Fibroblast of lung (primary cell): ENCODE measurements at regions not wholly inside any gene's neighbourhood (a gene's known extent, or its start where the extent isn't known, plus 50 kb on each side); places are given as distances from the start of the nearest gene placed in this dataset.

Experiments used
- DNase-seq, 2 donors: peaks; one replicate each; pipeline versions ENCODE4 v3.0.0 to v3.0.0-alpha.2; 2010; ENCODE audit warnings: low read depth in 2 of 2
- H2AFZ ChIP-seq: 2 replicates; pipeline ENCODE4 v1.5.1; 2012; ENCODE audit warnings: low read length, control low read depth, inconsistent platforms
- H3K27ac ChIP-seq: 2 replicates; pipeline ENCODE4 v1.5.1; 2011; ENCODE audit warnings: low read length, control low read depth; ENCODE audit not compliant: insufficient read depth
- H3K27me3 ChIP-seq: 2 replicates; pipeline ENCODE4 v1.5.1; 2011; ENCODE audit warnings: mild to moderate bottlenecking, low read length; ENCODE audit not compliant: control insufficient read depth, insufficient read depth
- H3K36me3 ChIP-seq: 2 replicates; pipeline ENCODE4 v1.5.1; 2011; ENCODE audit warnings: low read length; ENCODE audit not compliant: control insufficient read depth, insufficient read depth
- H3K4me1 ChIP-seq: 2 replicates; pipeline ENCODE4 v1.5.1; 2011; ENCODE audit warnings: low read length; ENCODE audit not compliant: control insufficient read depth, insufficient read depth; ENCODE audit errors: extremely low read depth
- H3K4me2 ChIP-seq: 2 replicates; pipeline ENCODE4 v1.5.1; 2011; ENCODE audit warnings: low read length, control low read depth; ENCODE audit not compliant: insufficient read depth; ENCODE audit errors: extremely low read depth
- H3K4me3 ChIP-seq, 4 experiments: fragments of 200-600 bp in 1 of 4; sonication (generic) in 1 of 4; replicated peaks in 1 of 4; 2 replicates each; pipeline ENCODE4 v1.5.1; 2011 to 2016; ENCODE audit warnings: low read length in 4 of 4, low read depth in 3 of 4, mild to moderate bottlenecking in 3 of 4, control low read depth in 2 of 4, inconsistent platforms in 1 of 4, mixed read lengths in 1 of 4; ENCODE audit not compliant: insufficient read depth in 1 of 4; ENCODE audit errors: control extremely low read depth in 1 of 4
- H3K79me2 ChIP-seq: 2 replicates; pipeline ENCODE4 v1.5.1; 2012; ENCODE audit warnings: mild to moderate bottlenecking, low read length, inconsistent platforms; ENCODE audit not compliant: control insufficient read depth, insufficient read depth
- H3K9ac ChIP-seq: 2 replicates; pipeline ENCODE4 v1.5.1; 2011; ENCODE audit warnings: mild to moderate bottlenecking, low read length, control low read depth; ENCODE audit not compliant: insufficient read depth
- H3K9me3 ChIP-seq: 2 replicates; pipeline ENCODE4 v1.5.1; 2012; ENCODE audit warnings: low read depth, low read length; ENCODE audit not compliant: control insufficient read depth, insufficient read depth
- H4K20me1 ChIP-seq: 2 replicates; pipeline ENCODE4 v1.5.1; 2011; ENCODE audit warnings: low read length; ENCODE audit not compliant: control insufficient read depth, insufficient read depth; ENCODE audit errors: extremely low read depth
- CTCF ChIP-seq, 2 donors: IDR thresholded peaks in 1 of 2; conservative IDR thresholded peaks in 1 of 2; 1 replicate in 1 of 2; 2 replicates in 1 of 2; pipeline ENCODE4 v1.5.1; 2011 to 2012; ENCODE audit warnings: low read length in 2 of 2, control low read depth in 1 of 2, inconsistent platforms in 1 of 2, low read depth in 1 of 2, mild to moderate bottlenecking in 1 of 2
- EZH2 ChIP-seq: IDR thresholded peaks from 2 replicates; pipeline ENCODE4 v1.5.1; 2012; ENCODE audit warnings: low read length, control low read depth, mild to moderate bottlenecking; ENCODE audit errors: missing control alignments

- Histone ChIP-seq H3K36me3 (no peaks in the 10 kb centered on the region), H3K79me2 (no peaks in the 10 kb centered on the region), H3K4me1 (no peaks in the 10 kb centered on the region), H3K9ac (no peak overlapping the region), H3K4me3 (no peak overlapping the region), H3K9me3 (no peaks in the 10 kb centered on the region), H2AFZ (no peak overlapping the region), H3K27me3 (no peaks in the 10 kb centered on the region), H4K20me1 (no peaks in the 10 kb centered on the region), H3K27ac (no peak overlapping the region), H3K4me2 (no peak overlapping the region)
- TF ChIP-seq CTCF (conservative IDR thresholded peaks at IDR 0.05 in 1 of 2, IDR thresholded peaks at IDR 0.05 in 1 of 2; ENCODE audit: low read depth in 1 of 2, low read length in 2 of 2) (no peak), EZH2 (no peak)
- DNase-seq = peak in 1 of 2 donors; percentile 80
Observed at GRCh38 chr18:22709288-22710060, 223.7 kb upstream of the RBBP8 start.

- no peaks in the 10 kb centered on the region for H3K4me1 ChIP-seq
- no peak overlapping the region for H3K4me2 ChIP-seq
- H2AFZ ChIP-seq = no peak overlapping the region
- H3K27ac ChIP-seq = no peak overlapping the region
- H3K9me3 ChIP-seq = no peaks in the 10 kb centered on the region
- peak in 1 of 2 donors; percentile 61 for DNase-seq
- TF ChIP-seq CTCF (conservative IDR thresholded peaks at IDR 0.05 in 1 of 2, IDR thresholded peaks at IDR 0.05 in 1 of 2; ENCODE audit: low read depth in 1 of 2, low read length in 2 of 2) = no peak
- no peak for TF ChIP-seq EZH2
- H4K20me1 ChIP-seq = no peaks in the 10 kb centered on the region
- H3K36me3 ChIP-seq = no peaks in the 10 kb centered on the region
- H3K79me2 ChIP-seq = no peaks in the 10 kb centered on the region
- peak overlapping the region; percentile 13 to 65 (median 24) for H3K4me3 ChIP-seq
- H3K27me3 ChIP-seq = no peaks in the 10 kb centered on the region
- H3K9ac ChIP-seq = no peak overlapping the region
Observed at GRCh38 chr18:22710673-22711191, 222.4 kb upstream of the RBBP8 start.

GRCh38 chr18:22711192-22711685 lies 221.9 kb upstream of the RBBP8 start:
- Histone ChIP-seq H3K36me3 (no peaks in the 10 kb centered on the region), H3K4me1 (no peaks in the 10 kb centered on the region), H3K27ac (no peak overlapping the region), H3K4me3 (peak overlapping the region; percentile 13 to 65 (median 24)), H2AFZ (no peak overlapping the region), H3K4me2 (no peak overlapping the region), H3K9me3 (no peaks in the 10 kb centered on the region), H3K27me3 (no peaks in the 10 kb centered on the region), H4K20me1 (no peaks in the 10 kb centered on the region), H3K79me2 (no peaks in the 10 kb centered on the region), H3K9ac (no peak overlapping the region)
- TF ChIP-seq EZH2 = no peak
- no peak for TF ChIP-seq CTCF (conservative IDR thresholded peaks at IDR 0.05 in 1 of 2, IDR thresholded peaks at IDR 0.05 in 1 of 2; ENCODE audit: low read depth in 1 of 2, low read length in 2 of 2)
- peak; percentile 49 to 87 for DNase-seq
